Left lung (tissue), 4 donors: ENCODE measurements at regions not wholly inside any gene's neighbourhood (a gene's known extent, or its start where the extent isn't known, plus 50 kb on each side); places are given as distances from the start of the nearest gene placed in this dataset.

Experiments
- ATAC-seq: fragments of 200-7000 bp; cut with Tn5 transposase; one replicate; pipeline ENCODE4 v1.9.1; 2020; ENCODE audit warnings: moderate library complexity
- DNase-seq, 4 donors: peaks; one replicate each; pipeline ENCODE4 v3.0.0-alpha.2; 2013 to 2020
- H3K27ac ChIP-seq, 2 donors: fragments of 200-600 bp; sonication (generic) in 1 of 2; one replicate each; pipeline versions ENCODE4 v1.5.0 to v1.8.0; 2020 to 2021
- H3K27me3 ChIP-seq, 2 donors: fragments of 200-600 bp; sonication (generic) in 1 of 2; one replicate each; pipeline versions ENCODE4 v1.5.0 to v1.8.0; 2020 to 2021
- H3K36me3 ChIP-seq, 2 donors: fragments of 200-600 bp; sonication (generic) in 1 of 2; one replicate each; pipeline versions ENCODE4 v1.5.0 to v1.8.0; 2020 to 2021
- H3K4me1 ChIP-seq, 2 donors: fragments of 200-600 bp; one replicate each; pipeline ENCODE4 v1.8.0; 2021
- H3K4me3 ChIP-seq, 2 donors: fragments of 200-600 bp; sonication (generic) in 1 of 2; one replicate each; pipeline versions ENCODE4 v1.5.0 to v1.8.0; 2020 to 2021; ENCODE audit warnings: mild to moderate bottlenecking in 1 of 2
- H3K9me3 ChIP-seq, 2 donors: fragments of 200-600 bp; sonication (generic) in 1 of 2; one replicate each; pipeline versions ENCODE4 v1.5.0 to v1.8.0; 2020 to 2021
- intact Hi-C, 2 donors: fragments of 100-400 bp; cut with DNase I; formaldehyde crosslinking; loops; one replicate each; pipeline versions ENCODE4 v1.11.2 to v1.14.2; 2022
- TF ChIP-seq, protein P1 (sequence below), 2 donors: fragments of 200-600 bp; sonication (generic) in 1 of 2; IDR thresholded peaks; one replicate each; pipeline versions ENCODE4 v1.5.0 to v1.8.0; 2021; ENCODE audit warnings: antibody characterized with exemption in 2 of 2
- donor health status: DM: no; HTN: yes; CAD: no.
- donor health status: DM: no; HTN: no; CAD: no.

- Histone ChIP-seq H3K9me3 (no peaks in the 10 kb centered on the region), H3K4me1 (peaks cover 9 to 46% of the 10 kb centered on the region in 2 donors), H3K36me3 (no peaks in the 10 kb centered on the region), H3K27me3 (no peaks in the 10 kb centered on the region), H3K27ac (no peak overlapping the region), H3K4me3 (no peak overlapping the region)
- intact Hi-C loops, result no loop called here
- TF ChIP-seq, protein P1, sequence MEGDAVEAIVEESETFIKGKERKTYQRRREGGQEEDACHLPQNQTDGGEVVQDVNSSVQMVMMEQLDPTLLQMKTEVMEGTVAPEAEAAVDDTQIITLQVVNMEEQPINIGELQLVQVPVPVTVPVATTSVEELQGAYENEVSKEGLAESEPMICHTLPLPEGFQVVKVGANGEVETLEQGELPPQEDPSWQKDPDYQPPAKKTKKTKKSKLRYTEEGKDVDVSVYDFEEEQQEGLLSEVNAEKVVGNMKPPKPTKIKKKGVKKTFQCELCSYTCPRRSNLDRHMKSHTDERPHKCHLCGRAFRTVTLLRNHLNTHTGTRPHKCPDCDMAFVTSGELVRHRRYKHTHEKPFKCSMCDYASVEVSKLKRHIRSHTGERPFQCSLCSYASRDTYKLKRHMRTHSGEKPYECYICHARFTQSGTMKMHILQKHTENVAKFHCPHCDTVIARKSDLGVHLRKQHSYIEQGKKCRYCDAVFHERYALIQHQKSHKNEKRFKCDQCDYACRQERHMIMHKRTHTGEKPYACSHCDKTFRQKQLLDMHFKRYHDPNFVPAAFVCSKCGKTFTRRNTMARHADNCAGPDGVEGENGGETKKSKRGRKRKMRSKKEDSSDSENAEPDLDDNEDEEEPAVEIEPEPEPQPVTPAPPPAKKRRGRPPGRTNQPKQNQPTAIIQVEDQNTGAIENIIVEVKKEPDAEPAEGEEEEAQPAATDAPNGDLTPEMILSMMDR (IDR thresholded peaks at IDR 0.05), result no peak
- ATAC-seq (no peak), DNase-seq (no peak)
Measured at GRCh38 chr12:68447797-68448260, 115.7 kb upstream of the MDM1 start.

DNA sequence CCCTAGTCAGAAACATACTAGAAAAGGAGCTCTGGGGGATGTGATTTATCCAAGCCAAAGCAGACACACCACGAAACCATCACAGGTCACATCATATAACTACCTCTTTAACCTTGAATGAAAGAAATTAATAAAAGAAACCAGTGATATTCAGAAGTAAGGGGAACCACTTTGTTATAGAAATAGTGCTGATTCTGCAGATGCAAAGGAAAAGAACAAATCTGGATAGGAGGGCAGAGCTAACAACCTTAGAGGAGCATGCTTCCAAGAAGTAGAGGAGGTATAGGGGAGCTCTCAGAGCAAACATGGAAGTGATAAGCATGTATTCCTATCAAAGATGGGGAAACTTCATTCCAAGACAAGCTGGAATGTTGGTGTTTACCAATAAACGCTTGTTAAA lies 117.0 kb upstream of the MDM1 start:
- intact Hi-C loops, result no loop called here
- TF ChIP-seq, protein P1 (IDR thresholded peaks at IDR 0.05), result no peak
- Histone ChIP-seq H3K4me1 (peaks cover 9 to 54% of the 10 kb centered on the region in 2 donors), H3K4me3 (no peak overlapping the region), H3K36me3 (no peaks in the 10 kb centered on the region), H3K9me3 (no peaks in the 10 kb centered on the region), H3K27me3 (no peaks in the 10 kb centered on the region), H3K27ac (no peak overlapping the region)
- ATAC-seq (no peak), DNase-seq (no peak)

DNA sequence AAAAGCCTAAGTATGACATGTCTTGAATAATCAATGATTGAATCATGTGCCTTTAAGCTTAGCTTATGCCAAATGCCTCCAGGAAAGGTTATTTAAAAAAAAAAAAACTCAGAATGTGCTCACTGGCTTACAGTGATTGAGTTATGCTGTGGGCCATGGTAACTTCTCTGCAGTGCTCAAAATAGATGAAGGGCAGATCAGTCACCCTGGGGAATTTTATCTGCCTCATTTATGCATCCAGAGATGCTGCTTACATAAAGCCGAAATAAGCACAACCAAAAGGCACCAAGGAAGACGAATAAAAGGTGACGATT lies 118.7 kb upstream of the MDM1 start:
- no peak for DNase-seq
- TF ChIP-seq, protein P1 (IDR thresholded peaks at IDR 0.05), result no peak
- ATAC-seq, result no peak
- H3K36me3 ChIP-seq, result no peaks in the 10 kb centered on the region
- no peak overlapping the region for H3K4me3 ChIP-seq
- peak overlapping the region; percentile 6 to 60 for H3K27ac ChIP-seq
- H3K27me3 ChIP-seq, result no peaks in the 10 kb centered on the region
- intact Hi-C loops, result no loop called here
- peaks cover 16 to 69% of the 10 kb centered on the region in 2 donors for H3K4me1 ChIP-seq
- H3K9me3 ChIP-seq, result no peaks in the 10 kb centered on the region

- intact Hi-C loops, result no loop called here
- ATAC-seq, result peak; percentile 72
- Histone ChIP-seq H3K27ac (peak overlapping the region; percentile 6 to 60), H3K9me3 (no peaks in the 10 kb centered on the region), H3K36me3 (no peaks in the 10 kb centered on the region), H3K27me3 (no peaks in the 10 kb centered on the region), H3K4me1 (peaks cover 20 to 68% of the 10 kb centered on the region in 2 donors), H3K4me3 (no peak overlapping the region)
- DNase-seq, result peak in 3 of 4 donors; percentile 36 to 72 (median 52)
- TF ChIP-seq, protein P1 (IDR thresholded peaks at IDR 0.05), result no peak
Measured at GRCh38 chr12:68451261-68452077, 119.3 kb upstream of the MDM1 start.

DNA sequence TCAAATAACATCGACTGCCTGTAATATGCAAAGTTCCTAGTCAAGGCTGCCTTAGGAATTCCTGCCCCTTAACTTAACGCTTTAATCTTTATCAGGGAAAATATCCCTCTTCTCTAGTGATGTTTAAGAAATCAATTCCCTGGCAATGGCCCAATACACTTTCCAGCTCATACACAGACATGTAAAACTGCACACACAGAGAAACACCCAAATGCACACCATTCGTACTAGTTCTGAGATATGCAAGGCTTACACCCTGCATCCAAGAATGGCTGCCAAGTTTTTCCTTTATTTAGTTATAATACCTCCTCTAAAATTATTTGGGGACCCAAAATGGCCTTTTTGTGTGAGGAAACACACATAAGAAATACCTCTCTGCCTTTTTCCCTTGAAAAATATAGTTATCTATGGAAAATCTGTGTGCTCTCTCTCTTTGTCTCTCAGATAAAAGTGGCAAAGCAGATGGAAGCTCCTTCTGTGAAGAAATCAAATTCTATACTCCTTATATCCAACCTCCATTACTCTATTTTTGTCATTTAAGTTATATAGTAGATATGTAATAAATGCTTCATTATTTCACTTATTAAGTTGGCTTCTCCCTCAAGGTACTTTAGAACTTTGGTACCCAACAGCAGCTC lies 120.0 kb upstream of the MDM1 start:
- H3K36me3 ChIP-seq, result no peaks in the 10 kb centered on the region
- H3K9me3 ChIP-seq, result no peaks in the 10 kb centered on the region
- H3K4me3 ChIP-seq, result no peak overlapping the region
- ATAC-seq (peak; percentile 11), DNase-seq (no peak)
- no peaks in the 10 kb centered on the region for H3K27me3 ChIP-seq
- TF ChIP-seq, protein P1 (IDR thresholded peaks at IDR 0.05), result no peak
- intact Hi-C loops, result no loop called here
- H3K27ac ChIP-seq, result peak overlapping the region in 1 of 2 donors; percentile 60
- H3K4me1 ChIP-seq, result peaks cover 20 to 62% of the 10 kb centered on the region in 2 donors
